Ascending aorta (tissue), 2 donors: ENCODE measurements at regions not wholly inside any gene's neighbourhood (a gene's known extent, or its start where the extent isn't known, plus 50 kb on each side); places are given as distances from the start of the nearest gene placed in this dataset.
"Not testable (repeated sequence)": the region's sequence is repeated elsewhere in the genome, so short reads cannot be mapped to it uniquely, and the experiment has no call there.

Source experiments
- DNase-seq, 2 donors: peaks; one replicate each; pipeline ENCODE4 v3.0.0-alpha.2; 2019; ENCODE audit warnings: low spot score in 2 of 2
- H3K27ac ChIP-seq, 2 donors: fragments of 200-600 bp; sonication (generic); one replicate each; pipeline ENCODE4 v1.5.1; 2016 to 2017; ENCODE audit warnings: mild to moderate bottlenecking in 1 of 2
- H3K27me3 ChIP-seq: fragments of 200-600 bp; sonication (generic); one replicate; pipeline ENCODE4 v1.5.1; 2017
- H3K36me3 ChIP-seq, 2 donors: fragments of 200-600 bp; sonication (generic); one replicate each; pipeline ENCODE4 v1.5.1; 2016
- H3K4me1 ChIP-seq, 2 donors: fragments of 200-600 bp; sonication (generic); one replicate each; pipeline ENCODE4 v1.5.1; 2016 to 2017; ENCODE audit warnings: mild to moderate bottlenecking in 1 of 2
- H3K4me3 ChIP-seq, 2 donors: fragments of 200-600 bp; sonication (generic); one replicate each; pipeline ENCODE4 v1.5.1; 2016 to 2017; ENCODE audit warnings: mild to moderate bottlenecking in 1 of 2
- H3K9me3 ChIP-seq, 2 donors: fragments of 200-600 bp; sonication (generic); one replicate each; pipeline ENCODE4 v1.5.1; 2016
- CTCF ChIP-seq, 3 experiments: fragments of 200-600 bp in 2 of 3; fragments of 450-650 bp in 1 of 3; sonication (generic) in 2 of 3; IDR thresholded peaks; one replicate each; pipeline ENCODE4 v1.5.1; 2016 to 2019; ENCODE audit warnings: antibody characterized with exemption in 3 of 3, mild to moderate bottlenecking in 1 of 3, moderate library complexity in 1 of 3
- intact Hi-C: fragments of 100-400 bp; cut with DNase I; formaldehyde crosslinking; loops from one replicate; pipeline ENCODE4 v1.15.1; 2023

DNA sequence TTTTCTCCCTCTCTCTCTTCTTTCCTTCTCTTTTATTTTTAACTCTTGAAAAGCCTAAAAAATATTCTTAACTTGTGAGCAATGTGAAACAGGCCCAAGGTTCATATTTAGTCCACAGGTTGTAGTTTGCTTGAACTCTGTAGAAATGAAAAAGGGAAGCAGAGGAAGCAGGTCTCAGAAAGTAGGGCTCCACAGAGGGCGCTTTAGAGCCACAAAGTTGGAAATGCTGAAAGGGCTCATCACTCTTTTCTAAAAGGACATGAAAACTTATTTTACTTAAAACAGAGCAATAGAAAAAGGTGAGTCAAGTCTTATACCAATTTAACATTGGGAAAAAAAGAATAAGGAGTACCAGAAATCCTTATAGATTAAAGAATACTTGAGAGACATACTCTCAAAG lies 247.0 kb downstream of the USP25 start:
- no peaks in the 10 kb centered on the region for H3K4me1 ChIP-seq
- H3K4me3 ChIP-seq, result no peak overlapping the region
- DNase-seq, result no peak
- intact Hi-C loops, result no loop called here
- H3K27ac ChIP-seq, result no peak overlapping the region
- H3K27me3 ChIP-seq, result no peaks in the 10 kb centered on the region
- H3K36me3 ChIP-seq, result no peaks in the 10 kb centered on the region
- no peak for TF ChIP-seq CTCF (IDR thresholded peaks at IDR 0.05)
- no peaks in the 10 kb centered on the region for H3K9me3 ChIP-seq

GRCh38 chr21:15978215-15978738 lies 248.5 kb downstream of the USP25 start:
- Histone ChIP-seq H3K9me3 (no peaks in the 10 kb centered on the region), H3K4me1 (no peaks in the 10 kb centered on the region), H3K36me3 (no peaks in the 10 kb centered on the region), H3K4me3 (no peak overlapping the region), H3K27ac (no peak overlapping the region), H3K27me3 (no peaks in the 10 kb centered on the region)
- DNase-seq, result no peak
- TF ChIP-seq CTCF (IDR thresholded peaks at IDR 0.05), result no peak
- intact Hi-C loops, result no loop called here

GRCh38 chr21:15979493-15979892 lies 249.7 kb downstream of the USP25 start:
- H3K4me1 ChIP-seq, H3K36me3 ChIP-seq, H3K9me3 ChIP-seq, DNase-seq, H3K27me3 ChIP-seq, H3K4me3 ChIP-seq, intact Hi-C loops, H3K27ac ChIP-seq: not testable (repeated sequence)

DNA sequence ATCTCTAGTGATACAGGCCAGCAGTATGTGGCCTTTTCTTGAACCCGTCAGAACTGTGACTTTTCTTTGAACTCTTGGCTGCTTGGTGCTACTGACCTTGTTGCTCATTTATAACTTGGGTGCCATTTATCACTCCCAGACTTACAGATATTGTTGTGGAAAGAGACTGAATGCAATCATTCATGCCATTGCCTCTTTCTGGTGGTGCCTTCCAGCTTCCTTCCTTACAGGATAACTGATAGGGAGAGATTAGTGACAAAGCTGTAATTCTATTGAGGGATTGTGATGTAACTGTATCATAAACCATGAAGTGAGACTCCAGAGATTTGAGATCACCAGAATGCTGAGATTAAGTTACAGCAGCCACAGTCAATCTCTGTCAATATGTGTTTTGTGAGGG lies 256.5 kb downstream of the USP25 start:
- Histone ChIP-seq H3K9me3 (no peaks in the 10 kb centered on the region), H3K36me3 (no peaks in the 10 kb centered on the region), H3K4me1 (no peaks in the 10 kb centered on the region), H3K27me3 (no peaks in the 10 kb centered on the region), H3K4me3 (no peak overlapping the region), H3K27ac (no peak overlapping the region)
- DNase-seq, result no peak
- TF ChIP-seq CTCF (IDR thresholded peaks at IDR 0.05), result no peak
- intact Hi-C loops, result no loop called here

DNA sequence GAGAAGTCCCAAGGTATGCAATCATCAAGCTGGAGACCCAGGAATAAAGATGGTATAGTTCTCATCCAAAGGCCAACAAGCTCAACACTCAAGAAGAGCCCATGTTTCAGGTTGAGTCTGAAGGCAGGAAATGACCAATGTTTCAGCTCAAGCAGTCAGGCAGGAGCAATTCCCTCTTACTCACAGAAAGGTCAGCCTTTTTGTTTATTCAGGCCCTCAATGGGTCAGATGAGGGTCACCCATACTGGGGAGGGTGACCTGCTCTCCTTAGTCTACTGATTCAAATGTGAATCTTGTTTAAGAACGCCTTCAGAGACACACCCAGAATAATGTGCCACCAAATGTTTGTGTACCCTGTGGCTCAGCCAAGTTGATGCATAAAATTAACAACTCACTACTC lies 262.4 kb downstream of the USP25 start:
- intact Hi-C loops, result no loop called here

DNA sequence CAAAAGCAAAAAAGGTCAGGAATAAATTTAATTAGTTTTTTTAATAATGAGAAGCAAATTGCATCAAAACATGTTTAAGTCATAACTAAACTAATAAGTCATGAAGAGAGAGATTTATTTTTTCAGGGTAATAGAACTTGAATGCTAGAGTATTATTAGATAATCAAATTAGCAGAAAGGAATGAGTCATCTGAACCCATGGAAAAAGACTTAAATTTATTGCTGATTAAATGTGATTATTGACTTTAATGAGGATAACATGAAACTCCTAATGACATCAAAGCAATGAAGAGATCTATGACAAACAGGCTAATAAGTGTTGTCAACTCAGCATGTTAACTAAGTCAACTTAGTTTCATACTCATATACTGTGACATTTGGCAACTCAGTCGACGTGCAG lies 264.2 kb downstream of the USP25 start:
- Histone ChIP-seq H3K9me3 (no peaks in the 10 kb centered on the region), H3K27ac (no peak overlapping the region), H3K4me1 (no peaks in the 10 kb centered on the region), H3K27me3 (no peaks in the 10 kb centered on the region), H3K36me3 (no peaks in the 10 kb centered on the region), H3K4me3 (no peak overlapping the region)
- DNase-seq, result no peak
- intact Hi-C loops, result no loop called here
- no peak for TF ChIP-seq CTCF (IDR thresholded peaks at IDR 0.05)

More for the DNA sequence above, 262.4 kb downstream of the USP25 start:
- Histone ChIP-seq H3K9me3 (no peaks in the 10 kb centered on the region), H3K27me3 (no peaks in the 10 kb centered on the region), H3K36me3 (no peaks in the 10 kb centered on the region), H3K4me1 (no peaks in the 10 kb centered on the region), H3K27ac (no peak overlapping the region), H3K4me3 (no peak overlapping the region)
- no peak for DNase-seq
- no peak for TF ChIP-seq CTCF (IDR thresholded peaks at IDR 0.05)
